ENCODE measurements at regions not wholly inside any gene's neighbourhood (a gene's known extent, or its start where the extent isn't known, plus 50 kb on each side); places are given as distances from the start of the nearest gene placed in this dataset.
A peak's percentile ranks its signal among the peaks of the same experiment; 100 is the strongest.

DNA sequence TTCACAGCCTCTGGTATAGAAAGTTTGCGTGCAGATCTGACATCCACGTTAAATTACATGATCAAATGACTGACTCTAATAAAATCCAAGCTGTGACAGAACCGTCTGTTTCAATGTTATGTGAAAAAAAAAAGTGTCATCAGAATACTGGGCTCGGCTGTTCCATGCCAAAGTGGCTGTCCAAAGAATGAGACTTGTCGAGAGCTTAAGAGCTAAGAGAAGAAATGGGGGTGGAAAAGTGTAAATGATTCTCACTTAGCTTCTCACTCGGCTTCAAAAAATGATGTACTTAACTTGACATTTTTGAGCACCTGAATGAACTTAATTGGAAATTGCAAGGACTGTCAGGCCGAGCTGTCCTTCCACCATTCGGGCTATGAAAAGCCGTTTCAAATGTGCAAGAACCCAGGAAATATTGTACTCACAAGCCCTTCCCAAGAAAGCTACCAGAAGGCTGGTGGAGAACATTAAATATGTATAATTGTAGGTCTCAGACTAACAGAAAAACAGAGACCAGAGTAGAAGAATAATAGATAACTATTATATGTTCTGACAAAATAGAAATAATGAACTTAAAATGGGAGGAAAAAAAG, 78.0 kb downstream of the DIO3 start:
- DNase-seq (ENCODE audit: extremely low spot score, unreplicated experiment) = no peak
- Mint-ChIP-seq H3K9me3 (peaks cover 5% of the 10 kb centered on the region), H3K4me3 (no peak overlapping the region), H3K36me3 (no peaks in the 10 kb centered on the region), H3K4me1 (ENCODE audit: unreplicated experiment) (peaks cover 2% of the 10 kb centered on the region), H3K27ac (no peak overlapping the region), H3K27me3 (peaks cover 26% of the 10 kb centered on the region)
- no peak for TF ChIP-seq CTCF (conservative IDR thresholded peaks at IDR 0.05)

DNA sequence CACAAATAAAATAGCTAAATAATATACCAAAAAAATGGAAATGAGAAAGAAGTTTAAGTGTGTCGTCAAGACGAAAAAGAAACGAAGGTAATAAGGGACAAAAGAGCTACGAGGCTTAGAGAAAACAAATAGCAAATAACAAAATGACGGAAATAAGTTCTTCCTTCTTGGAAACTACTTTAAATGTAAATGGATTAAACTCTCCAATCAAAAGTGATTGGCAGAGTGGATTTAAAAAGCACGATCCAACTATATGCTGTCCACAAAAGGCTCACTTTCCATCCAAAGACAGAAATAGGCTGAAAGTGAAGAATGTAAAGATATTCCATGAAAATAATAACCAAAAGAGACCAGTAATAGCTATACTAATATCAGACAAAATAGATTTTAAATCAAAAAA, 82.4 kb downstream of the DIO3 start:
- Mint-ChIP-seq H3K36me3 (no peaks in the 10 kb centered on the region), H3K27me3 (peaks cover 37% of the 10 kb centered on the region), H3K9me3 (peaks cover 5% of the 10 kb centered on the region), H3K4me3 (no peak overlapping the region), H3K27ac (no peak overlapping the region), H3K4me1 (ENCODE audit: unreplicated experiment) (no peaks in the 10 kb centered on the region)
- no peak for TF ChIP-seq CTCF (conservative IDR thresholded peaks at IDR 0.05)
- no peak for DNase-seq (ENCODE audit: extremely low spot score, unreplicated experiment)

DNA sequence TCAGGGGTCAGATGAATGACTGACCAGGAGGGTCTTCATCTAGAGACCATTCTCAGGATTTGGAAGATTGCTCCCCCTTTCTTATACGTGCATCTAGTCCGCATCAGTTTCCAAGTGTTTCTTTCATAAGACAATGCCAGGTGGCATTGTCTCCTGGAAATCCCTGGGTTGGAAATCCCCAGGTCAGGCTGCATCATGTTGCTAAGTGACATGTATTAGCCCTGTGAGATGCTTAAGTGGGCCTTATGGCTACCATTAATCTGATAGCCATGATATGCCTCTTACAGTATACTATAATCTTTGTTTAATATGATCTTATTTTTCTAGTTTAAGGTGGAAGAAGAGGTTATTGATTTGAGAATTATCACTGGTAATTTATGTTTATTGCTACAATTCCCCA, 92.8 kb downstream of the DIO3 start:
- Mint-ChIP-seq H3K4me3 (no peak overlapping the region), H3K27ac (no peak overlapping the region), H3K9me3 (no peaks in the 10 kb centered on the region), H3K27me3 (peaks cover 63% of the 10 kb centered on the region), H3K36me3 (no peaks in the 10 kb centered on the region), H3K4me1 (ENCODE audit: unreplicated experiment) (no peaks in the 10 kb centered on the region)
- no peak for DNase-seq (ENCODE audit: extremely low spot score, unreplicated experiment)
- TF ChIP-seq CTCF (conservative IDR thresholded peaks at IDR 0.05) = no peak

DNA sequence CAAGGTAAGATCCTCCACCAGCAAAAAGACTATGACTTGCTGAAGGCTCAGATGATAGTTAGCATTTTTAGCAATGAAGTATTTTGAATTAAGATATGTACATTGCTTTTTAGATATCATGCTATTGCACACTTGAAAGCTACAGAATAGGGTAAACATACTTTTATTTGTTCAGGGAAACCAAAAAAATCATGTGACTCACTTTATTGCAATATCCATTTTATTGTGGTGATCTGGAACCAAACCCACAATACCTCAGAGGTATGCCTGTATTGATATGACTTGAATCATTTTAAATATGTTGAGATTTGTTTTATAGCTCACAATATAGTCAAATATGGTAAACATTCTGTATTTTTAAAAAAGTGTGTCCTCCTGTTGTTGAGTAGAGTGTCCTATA, 96.1 kb downstream of the DIO3 start:
- Mint-ChIP-seq H3K4me1 (ENCODE audit: unreplicated experiment) (no peaks in the 10 kb centered on the region), H3K27me3 (peaks cover 69% of the 10 kb centered on the region)
- no peak for DNase-seq (ENCODE audit: extremely low spot score, unreplicated experiment)

DNA sequence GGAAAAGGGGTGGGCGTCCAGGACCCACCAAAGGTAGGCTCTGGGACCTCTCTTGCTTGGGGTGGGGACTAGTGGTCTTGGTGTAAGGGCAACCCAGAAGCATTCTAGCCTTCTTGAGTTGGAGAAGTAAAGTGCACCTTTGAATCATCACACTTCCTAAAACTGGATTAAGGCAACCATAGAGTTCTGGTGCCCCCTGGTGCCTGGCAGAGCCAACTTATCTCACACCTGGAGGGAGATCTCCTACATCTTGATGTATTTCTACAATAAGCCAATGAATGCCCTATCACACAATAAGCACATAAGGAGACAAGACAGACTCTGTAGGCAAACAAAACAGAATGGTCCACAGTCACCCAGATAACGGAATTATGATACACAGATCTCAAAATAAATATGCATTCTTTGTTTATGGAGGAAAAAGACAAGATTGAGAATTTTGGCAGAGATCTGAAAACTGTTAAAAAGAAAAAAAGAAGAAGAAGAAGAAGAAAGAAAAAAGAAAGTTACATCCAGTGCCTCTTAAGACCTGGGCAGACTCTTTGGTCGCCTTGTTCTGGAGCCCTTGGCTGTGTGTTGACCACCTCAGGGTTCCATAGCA, 95.9 kb upstream of the PPP2R5C start:
- no peak for DNase-seq (ENCODE audit: extremely low spot score, unreplicated experiment)

More for the DNA sequence above, 96.1 kb downstream of the DIO3 start:
- no peak overlapping the region for H3K4me3 Mint-ChIP-seq
- H3K9me3 Mint-ChIP-seq = no peaks in the 10 kb centered on the region
- TF ChIP-seq CTCF (conservative IDR thresholded peaks at IDR 0.05) = no peak
- no peak overlapping the region for H3K27ac Mint-ChIP-seq
- no peaks in the 10 kb centered on the region for H3K36me3 Mint-ChIP-seq

More for the DNA sequence above, 95.9 kb upstream of the PPP2R5C start:
- Mint-ChIP-seq H3K4me3 (no peak overlapping the region), H3K9me3 (peaks cover 7% of the 10 kb centered on the region), H3K4me1 (ENCODE audit: unreplicated experiment) (no peaks in the 10 kb centered on the region), H3K27me3 (peaks cover 31% of the 10 kb centered on the region), H3K36me3 (no peaks in the 10 kb centered on the region), H3K27ac (no peak overlapping the region)
- TF ChIP-seq CTCF (conservative IDR thresholded peaks at IDR 0.05) = peak; percentile 77
